ENCODE measurements at regions not wholly inside any gene's neighbourhood (a gene's known extent, or its start where the extent isn't known, plus 50 kb on each side); places are given as distances from the start of the nearest gene placed in this dataset.

GRCh38 chr10:113987805-113988204, 55.9 kb upstream of the ADRB1 start:
- Histone ChIP-seq H2AFZ (ENCODE audit: low read depth, low read length) (no peak overlapping the region), H3K79me2 (ENCODE audit: control insufficient read depth, insufficient read depth, low read length) (no peaks in the 10 kb centered on the region), H3K4me1 (ENCODE audit: control insufficient read depth, extremely low read depth, insufficient read depth, low read length) (no peaks in the 10 kb centered on the region), H4K20me1 (replicated peaks; ENCODE audit: control insufficient read depth, extremely low read depth, insufficient read depth, low read length) (no peaks in the 10 kb centered on the region), H3K27me3 (ENCODE audit: control insufficient read depth in 2 of 2, insufficient read depth in 2 of 2, low read length in 2 of 2) (no peaks in the 10 kb centered on the region), H3K36me3 (ENCODE audit: control insufficient read depth in 2 of 2, extremely low read depth in 1 of 2, insufficient read depth in 2 of 2, low read length in 2 of 2) (no peaks in the 10 kb centered on the region), H3K27ac (ENCODE audit: insufficient read depth, low read depth, low read length) (no peak overlapping the region), H3K9me3 (replicated peaks; ENCODE audit: control insufficient read depth, insufficient read depth, low read length) (no peaks in the 10 kb centered on the region), H3K9ac (replicated peaks; ENCODE audit: extremely low read depth, insufficient read depth, low read length) (no peak overlapping the region), H3K4me2 (ENCODE audit: insufficient read depth, low read length) (no peak overlapping the region), H3K9me1 (replicated peaks; ENCODE audit: control insufficient read depth, extremely low read depth, insufficient read depth, low read length) (no peaks in the 10 kb centered on the region), H3K4me3 (replicated peaks in 1 of 3; ENCODE audit: insufficient read depth in 1 of 3, low read depth in 1 of 3, low read length in 3 of 3) (no peak overlapping the region)
- TF ChIP-seq POLR2A (IDR thresholded peaks at IDR 0.05; ENCODE audit: low read depth, low read length), result no peak
- no peak for TF ChIP-seq MYC (IDR thresholded peaks at IDR 0.05; ENCODE audit: low read depth, low read length)
- no peak for TF ChIP-seq POLR2AphosphoS5 (IDR thresholded peaks at IDR 0.05; ENCODE audit: insufficient read depth, low read depth, low read length)
- TF ChIP-seq FOS (IDR thresholded peaks at IDR 0.05; ENCODE audit: borderline replicate concordance, insufficient read depth, low read length), result no peak
- no peak for TF ChIP-seq CTCF (IDR thresholded peaks at IDR 0.05; ENCODE audit: extremely low read depth in 1 of 2, insufficient read depth in 1 of 2, low read depth in 1 of 2, low read length in 2 of 2)
- TF ChIP-seq GATA2 (IDR thresholded peaks at IDR 0.05; ENCODE audit: insufficient read depth, insufficient read length, low read depth, low read length), result no peak
- ChIA-PET POLR2A (no interaction called here), CTCF (no interaction called here)
- BruUV-seq (replicated peaks), result no TSS peak
- intact Hi-C loops (cut with micrococcal nuclease) (no loop called here), dilution Hi-C loops (cut with MboI; ENCODE audit: extremely low pct_ligation_motif_present, low sequenced_read_pairs) (no loop called here)
- DNase-seq (ENCODE audit: low read depth, low spot score) (no peak), FAIRE-seq (no peak)

- Histone ChIP-seq H3K4me3 (replicated peaks in 1 of 3; ENCODE audit: insufficient read depth in 1 of 3, low read depth in 1 of 3, low read length in 3 of 3) (no peak overlapping the region), H3K9me3 (replicated peaks; ENCODE audit: control insufficient read depth, insufficient read depth, low read length) (no peaks in the 10 kb centered on the region), H3K79me2 (ENCODE audit: control insufficient read depth, insufficient read depth, low read length) (no peaks in the 10 kb centered on the region), H3K4me2 (ENCODE audit: insufficient read depth, low read length) (no peak overlapping the region), H4K20me1 (replicated peaks; ENCODE audit: control insufficient read depth, extremely low read depth, insufficient read depth, low read length) (no peaks in the 10 kb centered on the region), H3K9ac (replicated peaks; ENCODE audit: extremely low read depth, insufficient read depth, low read length) (no peak overlapping the region), H3K4me1 (ENCODE audit: control insufficient read depth, extremely low read depth, insufficient read depth, low read length) (no peaks in the 10 kb centered on the region), H3K27me3 (ENCODE audit: control insufficient read depth in 2 of 2, insufficient read depth in 2 of 2, low read length in 2 of 2) (no peaks in the 10 kb centered on the region), H3K36me3 (ENCODE audit: control insufficient read depth in 2 of 2, extremely low read depth in 1 of 2, insufficient read depth in 2 of 2, low read length in 2 of 2) (no peaks in the 10 kb centered on the region), H3K27ac (ENCODE audit: insufficient read depth, low read depth, low read length) (no peak overlapping the region), H3K9me1 (replicated peaks; ENCODE audit: control insufficient read depth, extremely low read depth, insufficient read depth, low read length) (no peaks in the 10 kb centered on the region), H2AFZ (ENCODE audit: low read depth, low read length) (no peak overlapping the region)
- ChIA-PET CTCF (no interaction called here), POLR2A (no interaction called here)
- FAIRE-seq (no peak), DNase-seq (ENCODE audit: low read depth, low spot score) (no peak)
- BruUV-seq (replicated peaks), result no TSS peak
- TF ChIP-seq MAX (IDR thresholded peaks at IDR 0.05; ENCODE audit: insufficient read depth, insufficient read length) (no peak), CTCF (IDR thresholded peaks at IDR 0.05; ENCODE audit: extremely low read depth in 1 of 2, insufficient read depth in 1 of 2, low read depth in 1 of 2, low read length in 2 of 2) (no peak), JUN (IDR thresholded peaks at IDR 0.05; ENCODE audit: borderline replicate concordance, insufficient read depth, insufficient read length, low read depth) (no peak), EZH2 (IDR thresholded peaks at IDR 0.05; ENCODE audit: borderline replicate concordance, low read depth, low read length, severe bottlenecking) (no peak), MYC (IDR thresholded peaks at IDR 0.05; ENCODE audit: low read depth, low read length) (no peak), POLR2A (IDR thresholded peaks at IDR 0.05; ENCODE audit: low read depth, low read length) (no peak), GATA2 (IDR thresholded peaks at IDR 0.05; ENCODE audit: insufficient read depth, insufficient read length, low read depth, low read length) (no peak), FOS (IDR thresholded peaks at IDR 0.05; ENCODE audit: borderline replicate concordance, insufficient read depth, low read length) (no peak), POLR2AphosphoS5 (IDR thresholded peaks at IDR 0.05; ENCODE audit: insufficient read depth, low read depth, low read length) (no peak)
- dilution Hi-C loops (cut with MboI; ENCODE audit: extremely low pct_ligation_motif_present, low sequenced_read_pairs) (no loop called here), intact Hi-C loops (cut with micrococcal nuclease) (no loop called here)
Observed at GRCh38 chr10:113988535-113988934, 55.1 kb upstream of the ADRB1 start.
